NCI-H146 treated with DMSO at 0.1 percent for 48 hours (cell line): ENCODE measurements at regions not wholly inside any gene's neighbourhood (a gene's known extent, or its start where the extent isn't known, plus 50 kb on each side); places are given as distances from the start of the nearest gene placed in this dataset.
"Not testable (repeated sequence)": the region's sequence is repeated elsewhere in the genome, so short reads cannot be mapped to it uniquely, and the experiment has no call there.

Experiments used
- DNase-seq: peaks from one replicate; lab custom pipeline; 2025; ENCODE audit not compliant: unreplicated experiment; lab: John Stamatoyannopoulos, UW

DNA sequence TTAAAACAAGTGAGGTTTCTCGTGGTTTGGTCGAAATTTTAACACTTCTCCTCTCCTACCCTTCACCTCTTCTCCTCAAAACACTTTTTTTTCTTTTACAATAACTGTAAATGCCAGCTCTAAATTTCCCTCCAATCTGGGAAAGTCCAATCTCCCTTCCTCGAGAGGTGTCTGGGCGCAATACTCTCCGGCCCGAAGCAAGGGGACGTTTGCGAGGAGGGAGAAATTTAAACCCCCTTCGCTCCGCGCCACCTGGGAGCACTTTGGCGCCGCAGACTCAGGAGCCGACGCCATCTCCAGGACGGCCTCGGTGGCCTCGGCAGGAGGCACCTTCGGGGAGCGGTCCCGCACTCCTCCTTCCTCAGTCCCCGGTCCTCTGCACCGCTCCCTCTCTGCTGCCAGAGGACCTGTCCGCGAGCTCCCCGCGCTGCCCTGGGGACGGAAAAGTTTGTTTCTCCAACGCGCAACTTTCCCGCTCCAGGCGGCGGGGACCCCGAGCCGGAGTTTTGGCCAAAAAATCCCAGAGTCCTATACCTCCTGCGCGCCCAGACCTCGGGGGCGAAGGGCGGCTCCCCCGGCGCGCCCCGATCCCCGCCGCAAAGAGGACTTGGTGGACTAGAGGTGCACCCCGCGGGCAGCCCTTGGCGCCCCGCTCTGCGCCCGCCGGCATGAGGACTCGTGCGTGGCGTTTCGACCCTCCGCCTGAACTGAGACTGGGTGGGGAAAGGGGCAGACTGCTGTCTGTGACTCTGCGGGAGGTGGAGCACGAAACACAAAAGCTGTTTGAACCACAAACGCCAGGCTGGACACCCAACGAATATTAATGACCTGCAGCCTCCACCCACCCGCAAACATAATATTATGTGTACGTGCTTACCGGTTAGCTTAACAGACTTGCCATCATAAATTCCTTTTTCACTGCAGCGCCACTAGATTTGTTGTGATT, 95.2 kb upstream of the HMGA2 start:
- no peak for DNase-seq

DNA sequence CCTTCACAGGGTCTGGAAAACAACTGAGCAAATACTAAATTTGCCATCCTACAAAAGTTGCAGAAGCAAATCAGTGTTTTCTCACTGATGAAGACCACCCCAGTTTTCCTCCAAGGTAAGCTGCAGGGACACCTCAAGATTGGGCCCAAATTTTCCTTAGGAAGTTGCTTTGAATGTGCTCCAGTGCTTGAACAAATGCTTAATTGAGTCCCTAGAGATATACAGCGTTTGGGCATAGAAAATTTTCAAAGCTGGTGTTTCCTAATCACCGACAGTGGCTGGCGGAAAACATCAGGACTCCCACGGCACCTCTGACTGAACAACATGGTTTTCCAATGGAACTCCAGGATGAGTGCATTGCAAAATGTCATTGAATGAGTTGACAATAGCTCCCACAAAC, 92.5 kb upstream of the HMGA2 start:
- no peak for DNase-seq

DNA sequence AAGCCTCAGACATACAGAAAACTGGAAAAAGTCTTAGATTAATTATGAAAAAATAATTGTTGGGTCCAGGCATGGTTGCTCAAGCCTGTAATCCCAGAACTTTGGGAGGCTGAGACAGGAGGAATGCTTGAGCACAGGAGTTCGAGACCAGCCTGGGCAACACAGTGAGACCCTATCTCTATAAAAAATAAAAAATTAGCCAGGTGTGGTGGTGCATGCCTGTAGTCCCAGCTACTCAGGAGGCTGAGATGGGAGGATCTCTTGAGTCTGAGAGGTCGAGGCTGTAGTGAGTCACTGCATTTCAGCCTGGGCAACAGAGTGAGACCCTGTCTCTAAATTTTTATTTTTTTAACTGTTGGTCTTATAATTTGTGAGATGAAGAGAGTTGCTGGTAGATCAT, 90.6 kb upstream of the HMGA2 start:
- DNase-seq, result not testable (repeated sequence)

DNA sequence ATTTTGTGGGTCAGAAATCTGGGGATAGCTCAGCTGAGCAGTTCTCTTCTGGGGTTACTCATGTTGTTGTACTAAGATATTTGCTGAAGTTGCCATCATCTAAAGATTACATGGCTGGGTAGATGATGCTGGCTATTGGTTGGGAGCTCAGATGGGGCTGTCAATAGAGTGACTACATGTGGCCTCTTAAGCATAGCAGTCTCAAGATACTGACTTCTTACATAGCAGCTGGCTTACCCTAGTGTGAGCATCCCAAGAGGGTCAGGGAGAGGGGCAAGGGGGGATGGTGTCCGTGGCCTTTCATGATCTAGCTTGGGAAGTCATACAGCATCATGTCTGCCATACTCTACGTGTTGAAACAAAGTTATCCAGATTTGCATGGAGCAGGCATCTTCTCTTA, 90.1 kb upstream of the HMGA2 start:
- DNase-seq, result no peak

DNA sequence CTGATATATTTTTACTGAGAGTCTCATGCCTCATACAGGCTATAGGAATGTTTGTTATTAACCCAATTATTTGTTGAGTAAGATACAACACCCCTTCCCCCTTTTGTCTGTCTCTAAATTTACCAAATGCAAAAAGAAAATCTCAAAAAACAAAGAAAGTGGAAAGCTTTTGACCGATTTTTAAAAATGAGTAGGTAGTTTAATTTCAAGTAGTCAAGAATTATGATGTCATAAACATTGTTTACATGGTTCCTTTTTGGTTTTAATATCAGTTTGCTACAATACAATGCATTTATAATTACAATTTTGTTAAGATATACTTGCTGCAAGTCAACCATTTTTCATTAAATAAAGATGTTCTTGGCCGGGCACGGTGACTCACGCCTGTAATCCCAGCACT, 84.7 kb upstream of the HMGA2 start:
- DNase-seq, result no peak

DNA sequence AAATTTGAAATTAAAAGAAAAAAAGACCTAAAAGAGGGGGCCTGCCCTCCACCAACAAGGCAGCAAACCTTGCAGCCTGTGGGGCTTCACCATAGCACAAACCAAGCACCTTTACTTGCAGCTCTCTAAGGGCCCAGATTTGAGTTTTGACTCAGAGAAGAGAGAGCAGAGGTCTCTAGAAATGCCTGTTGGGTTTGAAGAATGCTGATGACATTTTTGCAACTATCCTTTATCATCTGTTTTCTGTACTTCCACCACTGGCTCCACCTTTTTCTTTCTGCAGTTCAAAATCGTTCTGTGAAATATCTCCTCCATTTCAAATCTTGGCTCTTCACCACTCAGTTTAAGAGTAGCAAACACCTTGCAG, 83.8 kb upstream of the HMGA2 start:
- no peak for DNase-seq

DNA sequence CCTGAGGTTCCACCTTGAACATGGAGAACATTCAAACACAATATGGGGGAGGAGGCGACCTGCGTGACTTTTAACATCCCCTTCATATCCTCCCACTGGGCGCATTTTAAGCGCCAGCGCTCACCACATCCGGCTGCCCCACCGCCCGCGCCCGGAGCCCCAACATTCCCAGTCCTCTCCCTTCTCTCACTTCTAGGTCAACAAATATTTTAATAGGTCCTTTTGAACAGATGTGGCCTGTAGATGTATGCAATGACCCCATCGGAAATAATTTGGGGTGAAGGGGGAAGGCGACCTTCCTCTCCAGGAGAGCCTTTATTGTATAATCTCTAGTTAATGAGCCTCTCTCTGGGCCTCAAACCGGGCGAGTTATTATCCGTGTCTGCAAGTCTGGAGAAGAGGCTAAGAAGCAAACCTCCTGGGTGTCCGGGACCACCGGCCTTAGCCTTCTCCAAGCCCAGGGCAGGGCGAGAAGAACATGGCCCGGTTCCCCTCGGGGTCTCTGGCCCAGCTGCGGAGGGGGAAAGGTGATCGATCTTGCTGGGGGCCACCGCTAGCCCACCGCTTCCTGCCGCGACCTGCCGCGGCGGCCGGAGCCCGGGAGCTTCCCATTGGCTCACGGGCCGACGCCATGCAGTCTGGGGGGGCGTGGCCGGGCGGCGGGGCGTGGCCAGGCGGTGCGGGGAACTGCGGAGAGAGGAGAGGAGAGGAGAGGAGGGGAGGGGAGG, 83.2 kb upstream of the HMGA2 start:
- no peak for DNase-seq

DNA sequence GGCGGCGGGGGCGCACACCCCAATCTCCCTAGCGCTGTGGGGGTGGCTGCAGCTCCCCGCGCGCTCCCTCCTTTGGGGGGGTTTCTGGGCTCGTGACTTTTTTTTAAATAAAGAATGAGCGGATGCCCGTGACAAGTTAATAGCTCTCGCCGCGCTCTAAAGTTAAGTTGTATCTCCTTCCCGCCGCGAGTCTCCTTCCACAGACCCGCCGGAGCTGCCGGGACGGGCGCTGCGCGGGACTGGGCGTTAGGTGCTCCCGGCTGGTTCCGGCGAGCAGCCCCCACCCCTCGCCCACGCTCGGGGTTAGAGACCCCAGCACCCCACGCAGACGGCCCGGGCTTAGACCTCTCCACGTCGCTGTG, 82.6 kb upstream of the HMGA2 start:
- DNase-seq, result no peak

DNA sequence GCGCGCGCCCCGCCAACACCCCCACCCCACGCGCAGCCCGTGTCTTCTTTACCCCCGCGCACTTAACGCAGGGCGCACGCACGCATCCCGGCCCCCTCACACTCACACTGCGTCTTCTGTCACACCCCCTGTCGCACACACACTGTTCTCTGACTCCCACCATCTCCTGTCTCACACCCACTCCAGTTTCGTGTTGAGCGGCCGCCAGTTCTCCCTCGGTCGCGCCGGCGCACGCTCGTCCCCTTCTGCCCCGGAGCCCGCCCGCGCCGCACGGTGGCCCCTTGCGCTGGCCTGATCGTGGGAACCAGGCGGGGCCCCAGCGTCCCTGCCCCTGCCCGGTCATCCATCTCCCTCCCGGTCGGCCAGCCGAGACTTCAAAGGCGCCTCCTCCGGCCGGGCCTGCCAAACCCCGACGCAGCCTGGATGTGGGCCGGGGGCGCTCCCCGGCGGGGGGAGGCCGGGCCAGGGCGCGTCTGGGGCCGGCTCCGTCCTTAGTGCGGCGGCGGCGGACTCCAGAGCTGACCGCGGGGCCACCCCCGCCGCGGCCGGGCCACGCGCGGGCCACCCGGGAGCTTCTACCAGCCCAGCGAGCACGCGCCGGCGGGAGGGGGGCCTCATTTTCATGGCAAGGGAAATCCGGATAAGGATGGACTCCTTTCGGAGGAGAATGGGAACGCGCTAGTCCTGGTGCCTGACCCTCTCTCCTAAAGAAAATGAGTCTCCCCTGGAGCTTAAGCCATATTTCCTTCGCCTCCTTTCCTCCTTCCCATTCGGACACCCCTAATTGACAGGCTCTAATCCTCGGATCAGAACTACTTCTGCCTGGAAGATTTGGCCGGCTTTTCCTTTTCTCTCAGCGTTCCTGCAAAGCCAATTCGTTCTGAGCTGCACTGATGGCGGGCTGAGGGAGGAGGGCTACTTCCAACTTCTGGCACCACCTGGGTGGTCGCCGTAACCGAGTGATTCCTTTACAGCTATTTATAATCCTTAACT, 82.0 kb upstream of the HMGA2 start:
- no peak for DNase-seq

DNA sequence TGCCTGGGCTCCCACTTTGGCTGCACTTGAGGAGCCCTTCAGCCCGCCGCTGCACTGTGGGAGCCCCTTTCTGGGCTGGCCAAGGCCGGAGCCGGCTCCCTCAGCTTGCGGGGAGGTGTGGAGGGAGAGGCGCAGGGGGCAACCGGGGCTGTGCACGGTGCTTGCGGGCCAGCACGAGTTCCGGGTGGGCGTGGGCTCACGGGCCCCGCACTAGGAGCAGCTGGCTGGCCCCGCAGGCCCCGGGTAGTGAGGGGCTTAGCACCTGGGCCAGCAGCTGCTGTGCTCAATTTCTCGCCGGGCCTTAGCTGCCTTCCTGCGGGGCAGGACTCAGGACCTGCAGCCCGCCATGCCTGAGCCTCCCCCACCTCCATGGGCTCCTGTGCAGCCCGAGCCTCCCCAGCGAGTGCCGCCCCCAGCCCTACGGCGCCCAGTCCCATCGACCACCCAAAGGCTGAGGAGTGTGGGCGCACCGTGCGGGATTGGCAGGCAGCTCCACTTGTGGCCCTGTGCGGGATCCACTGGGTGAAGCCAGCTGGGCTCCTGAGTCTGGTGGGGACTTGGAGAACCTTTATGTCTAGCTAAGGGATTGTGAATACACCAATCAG, 79.9 kb upstream of the HMGA2 start:
- DNase-seq, result not testable (repeated sequence)

DNA sequence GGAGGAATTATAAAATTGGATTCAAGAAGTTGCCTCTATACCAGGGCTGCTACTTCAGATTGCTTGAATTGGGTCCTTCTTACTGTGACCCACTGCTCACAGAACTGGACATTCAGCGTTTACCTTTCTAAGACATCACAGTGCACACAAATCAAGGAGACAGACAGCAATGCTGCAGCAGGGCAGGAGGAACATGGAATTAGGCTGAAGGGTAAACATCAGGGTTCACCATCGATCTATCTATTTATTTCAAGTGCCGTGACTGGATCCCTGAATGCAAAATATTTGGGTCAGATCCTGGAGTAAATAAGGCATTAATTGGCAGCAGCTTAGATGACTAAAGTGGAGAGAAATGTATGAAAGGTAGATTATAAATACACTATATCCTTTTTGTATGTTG, 76.9 kb upstream of the HMGA2 start:
- no peak for DNase-seq

DNA sequence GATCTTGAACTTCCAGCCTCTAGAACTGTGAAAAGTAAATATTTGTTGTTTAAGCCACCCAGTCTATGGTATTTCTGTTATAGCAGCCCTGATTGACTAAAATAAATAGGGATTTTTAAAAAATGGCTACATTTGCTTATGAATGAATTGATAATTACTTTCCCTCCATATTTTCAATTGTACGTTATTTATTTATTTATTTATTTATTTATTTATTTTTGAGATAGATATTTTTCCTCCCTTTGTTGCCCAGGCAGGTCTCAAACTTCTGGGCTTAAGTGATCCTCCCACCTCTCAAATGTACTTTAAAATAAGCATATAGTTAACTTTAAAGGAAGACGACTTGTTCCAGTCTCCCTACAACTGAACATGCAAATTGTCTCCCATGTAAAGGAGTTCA, 76.0 kb upstream of the HMGA2 start:
- no peak for DNase-seq

DNA sequence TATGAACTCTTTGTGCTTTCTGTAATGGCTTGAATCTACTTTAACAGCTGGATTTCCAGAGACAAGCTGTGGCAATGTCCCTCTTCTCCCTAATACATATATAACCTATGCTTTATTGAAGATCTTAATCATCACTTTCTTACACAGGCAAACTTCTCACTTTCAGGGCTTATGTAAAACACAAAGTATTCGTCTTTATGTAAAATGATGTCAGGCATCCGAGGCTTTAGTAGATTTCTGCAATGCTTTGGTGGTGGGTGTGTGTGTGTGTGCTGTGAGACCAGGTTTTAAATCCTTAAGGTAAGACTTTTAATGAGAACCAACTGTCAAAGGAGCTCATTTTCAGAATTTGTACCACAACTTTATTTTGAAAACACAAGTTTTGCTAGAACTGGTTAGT, 70.0 kb upstream of the HMGA2 start:
- DNase-seq, result no peak

DNA sequence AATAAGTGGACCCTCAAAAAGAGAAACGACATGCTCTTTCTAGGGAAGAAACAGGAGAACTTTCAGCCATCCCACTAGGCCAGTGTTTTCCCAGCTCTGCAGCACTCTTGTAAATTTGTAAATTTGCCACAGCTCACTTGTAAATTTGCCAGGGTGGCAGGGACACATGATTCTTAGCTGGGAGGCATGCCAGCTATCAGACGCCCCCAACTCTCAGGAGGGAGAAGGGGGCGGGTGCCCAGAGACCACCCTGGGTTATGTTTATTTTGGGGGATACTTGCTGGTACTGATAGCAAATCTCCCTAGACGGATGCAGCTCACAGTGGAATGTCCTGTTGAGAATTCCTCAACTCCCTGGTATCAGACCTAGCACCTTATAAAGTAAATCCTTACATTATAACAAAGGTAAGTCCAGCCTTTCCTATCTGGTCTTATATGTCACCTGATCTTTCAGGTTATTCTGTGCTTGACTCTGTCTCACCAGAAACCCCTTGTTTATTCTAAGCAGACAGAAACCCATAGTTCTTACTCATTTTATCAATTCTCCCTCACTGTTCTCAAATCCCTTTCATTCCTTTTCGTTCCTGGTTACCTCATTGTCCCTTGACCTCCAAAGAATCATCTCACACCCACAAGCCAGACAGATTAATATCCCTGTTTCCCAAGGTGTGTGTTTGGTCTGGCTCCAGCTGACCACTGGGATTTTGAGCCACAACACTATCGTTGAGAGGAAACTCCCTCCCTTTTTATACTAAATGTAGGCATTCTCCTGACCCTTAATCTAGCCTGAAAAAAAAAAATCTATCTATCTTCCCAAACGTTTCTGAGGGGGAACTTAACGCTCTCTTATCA, 69.3 kb upstream of the HMGA2 start:
- no peak for DNase-seq

DNA sequence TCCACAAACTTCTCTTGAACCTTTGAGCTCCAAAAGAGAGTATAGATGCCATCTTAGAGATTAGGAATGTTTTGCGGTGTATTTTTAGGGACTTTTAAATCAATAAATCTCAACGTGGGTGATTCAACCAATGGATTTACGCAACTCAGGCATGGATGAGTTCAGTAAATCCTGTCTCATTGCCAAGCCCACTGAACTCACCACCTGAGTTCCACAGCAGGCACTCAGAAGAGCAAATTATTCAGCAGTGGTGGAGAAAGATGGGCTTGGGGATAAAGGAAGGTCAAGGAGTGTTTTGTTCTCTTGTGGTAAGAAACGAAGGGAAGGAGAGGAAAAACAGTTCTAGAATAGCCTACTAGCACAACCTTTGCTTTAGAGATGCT, 68.7 kb upstream of the HMGA2 start:
- DNase-seq, result no peak

DNA sequence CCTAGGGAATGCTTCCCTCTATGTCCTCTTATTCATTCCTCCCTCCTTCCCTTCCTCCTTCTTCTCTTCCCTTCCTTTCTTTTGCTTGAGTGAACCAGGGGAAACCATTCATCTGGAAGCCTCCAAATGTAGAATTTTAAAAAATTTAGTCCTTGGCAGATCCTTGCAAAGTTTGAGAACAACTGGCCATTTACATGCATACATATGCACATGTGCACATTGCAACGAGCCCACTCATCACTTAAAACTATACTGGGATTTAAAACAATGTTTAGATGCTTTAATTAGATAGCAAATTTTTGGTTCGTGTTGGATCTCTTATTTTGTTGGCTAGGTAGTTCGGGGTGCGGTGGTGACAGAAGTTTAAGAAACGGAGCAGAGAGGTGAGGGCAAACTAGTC, 68.0 kb upstream of the HMGA2 start:
- no peak for DNase-seq

DNA sequence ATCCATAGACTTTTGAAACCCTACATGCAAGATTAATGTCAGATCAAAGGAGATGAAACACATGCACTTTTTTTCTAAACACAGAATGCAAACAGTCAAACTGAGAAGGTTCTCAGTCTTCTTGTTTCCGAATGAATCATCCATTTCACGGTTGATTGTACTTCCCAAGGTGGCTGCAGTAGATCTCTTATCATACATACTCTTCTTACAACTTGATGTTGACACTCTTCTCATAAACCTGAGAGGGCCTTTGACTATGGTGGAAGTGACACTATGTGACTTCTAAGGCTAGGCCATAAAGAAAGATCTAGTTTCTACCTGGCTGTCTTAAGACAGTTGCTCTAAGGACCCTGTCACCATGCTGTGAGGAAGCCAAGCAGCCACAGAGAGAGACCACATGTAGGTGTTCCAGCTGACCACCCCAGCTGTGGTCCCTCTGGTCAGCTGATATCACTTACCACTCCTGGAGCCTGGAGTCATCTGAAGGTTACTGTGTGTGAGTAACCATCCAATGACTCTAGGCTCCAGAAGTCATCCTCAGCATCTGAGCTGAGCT, 67.2 kb upstream of the HMGA2 start:
- no peak for DNase-seq

DNA sequence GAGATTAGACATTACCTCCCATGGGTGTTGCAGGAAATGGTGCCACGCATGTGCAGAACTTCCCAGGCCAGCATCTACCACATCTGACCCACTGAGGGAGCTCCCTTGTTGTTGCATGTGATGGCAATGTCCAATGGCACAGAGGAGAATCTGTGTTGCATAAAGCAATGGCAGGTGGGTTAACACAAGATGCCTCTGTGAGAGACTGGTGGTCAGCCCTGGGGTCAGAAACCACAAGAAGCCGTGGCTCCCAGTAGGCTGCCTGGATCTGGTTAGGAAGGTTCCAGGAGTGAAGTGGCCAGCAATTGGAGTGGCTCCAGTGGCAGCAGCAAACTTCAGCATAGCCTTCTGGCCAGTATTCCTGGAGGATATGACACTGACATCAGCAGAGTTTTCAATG, 65.9 kb upstream of the HMGA2 start:
- DNase-seq, result no peak

DNA sequence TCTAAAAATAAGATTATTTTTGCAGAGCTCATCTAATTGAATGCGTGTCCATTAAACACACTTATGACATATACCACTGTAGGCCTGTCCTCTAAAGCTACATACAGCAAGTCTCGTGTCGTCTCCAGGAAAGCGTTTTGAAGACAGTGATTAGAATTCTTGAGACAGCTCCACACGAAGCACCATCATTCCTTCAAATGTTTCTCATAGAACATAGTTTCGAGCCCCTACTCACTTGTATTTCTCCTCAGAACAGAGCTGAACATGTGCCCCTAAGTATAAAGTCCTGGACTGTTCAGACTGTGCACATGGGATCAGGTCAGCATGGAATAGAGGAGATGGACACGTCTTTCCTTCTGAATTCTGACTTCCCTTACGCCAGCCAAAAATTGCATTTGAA, 64.5 kb upstream of the HMGA2 start:
- no peak for DNase-seq

DNA sequence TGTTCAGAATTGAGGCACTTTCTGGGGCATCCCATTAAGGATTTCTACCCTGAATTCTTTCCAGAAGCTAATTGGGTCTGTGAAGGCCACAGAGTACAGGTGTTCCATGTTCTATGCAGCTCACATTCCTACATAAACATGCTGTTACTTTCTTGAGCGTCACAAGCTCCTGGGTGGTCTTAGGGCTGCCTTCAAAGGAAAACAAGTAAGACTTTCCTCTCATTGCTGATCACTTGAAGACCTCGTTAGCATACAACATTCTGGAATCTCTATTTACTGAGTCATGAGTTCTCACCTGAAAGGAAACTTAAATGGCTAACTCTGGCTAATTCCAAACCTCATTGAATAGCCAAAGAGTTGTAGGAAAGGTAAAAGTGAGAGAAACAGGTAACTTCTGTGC, 63.0 kb upstream of the HMGA2 start:
- no peak for DNase-seq
